Endothelial cell of umbilical vein (primary cell): ENCODE measurements at regions not wholly inside any gene's neighbourhood (a gene's known extent, or its start where the extent isn't known, plus 50 kb on each side); places are given as distances from the start of the nearest gene placed in this dataset.

Experiments used
- BruUV-seq: library from RNA; stranded (reverse); fragments of 400-500 nt; replicated peaks from 2 replicates; lab custom pipeline; 2021; lab: Mats Ljungman, UMichigan
- CTCF ChIA-PET: fragments of 300-600, 350-600 bp; sonication (Branson Sonifier 250); formaldehyde crosslinking; loops from one replicate; lab custom pipeline; 2021; ENCODE audit warnings: antibody characterized with exemption, inconsistent platforms; lab: Charles Lee
- POLR2A ChIA-PET: fragments of 300-600, 350-600 bp; sonication (Branson Sonifier 250); formaldehyde crosslinking; loops from one replicate; lab custom pipeline; 2021; ENCODE audit warnings: antibody characterized with exemption, inconsistent platforms; lab: Charles Lee
- DNase-seq: peaks from one replicate; pipeline ENCODE4 v3.0.0-alpha.2; 2011; ENCODE audit warnings: low read depth, low spot score
- FAIRE-seq: peaks from 2 replicates; lab custom pipeline; 2011; peaks lifted over from hg19 to GRCh38; lab: Jason Lieb, UNC
- H2AFZ ChIP-seq: 2 replicates; pipeline ENCODE4 v1.6.0; 2012; ENCODE audit warnings: low read depth, low read length, control low read depth, inconsistent platforms
- H3K27ac ChIP-seq: 2 replicates; pipeline ENCODE4 v1.5.1; 2011; ENCODE audit warnings: low read depth, mild to moderate bottlenecking, control low read depth, low read length, moderate library complexity; ENCODE audit not compliant: insufficient read depth
- H3K27me3 ChIP-seq, 2 experiments: 2 replicates each; pipeline versions ENCODE4 v1.6.0 to v1.6.1; 2011; ENCODE audit warnings: low read length in 2 of 2, mixed read lengths in 1 of 2; ENCODE audit not compliant: control insufficient read depth in 2 of 2, insufficient read depth in 2 of 2
- H3K36me3 ChIP-seq, 2 experiments: 2 replicates in 1 of 2; 3 replicates in 1 of 2; pipeline ENCODE4 v1.5.1; 2011; ENCODE audit warnings: low read length in 2 of 2, mild to moderate bottlenecking in 1 of 2, moderate library complexity in 1 of 2; ENCODE audit not compliant: control insufficient read depth in 2 of 2, insufficient read depth in 2 of 2; ENCODE audit errors: extremely low read depth in 1 of 2
- H3K4me1 ChIP-seq: 3 replicates; pipeline ENCODE4 v1.5.1; 2011; ENCODE audit warnings: mild to moderate bottlenecking, low read length; ENCODE audit not compliant: control insufficient read depth, insufficient read depth; ENCODE audit errors: extremely low read depth
- H3K4me2 ChIP-seq: 2 replicates; pipeline ENCODE4 v1.6.1; 2011; ENCODE audit warnings: low read length, control low read depth, mixed read lengths; ENCODE audit not compliant: insufficient read depth
- H3K4me3 ChIP-seq, 3 experiments: fragments of 200-600 bp in 1 of 3; sonication (generic), shearing (Covaris generic) in 1 of 3; replicated peaks in 1 of 3; 2 replicates each; pipeline ENCODE4 v1.5.1; 2011 to 2016; ENCODE audit warnings: control low read depth in 3 of 3, low read length in 3 of 3, mild to moderate bottlenecking in 2 of 3, inconsistent platforms in 1 of 3, low read depth in 1 of 3, moderate library complexity in 1 of 3; ENCODE audit not compliant: insufficient read depth in 1 of 3
- H3K79me2 ChIP-seq: 2 replicates; pipeline ENCODE4 v1.6.0; 2012; ENCODE audit warnings: low read length, inconsistent platforms; ENCODE audit not compliant: control insufficient read depth, insufficient read depth
- H3K9ac ChIP-seq: replicated peaks from 2 replicates; pipeline ENCODE3; 2011; ENCODE audit warnings: low read length, control low read depth; ENCODE audit not compliant: insufficient read depth; ENCODE audit errors: extremely low read depth
- H3K9me1 ChIP-seq: replicated peaks from 3 replicates; pipeline ENCODE4 v1.6.0; 2011; ENCODE audit warnings: mild to moderate bottlenecking, low read length; ENCODE audit not compliant: control insufficient read depth, insufficient read depth; ENCODE audit errors: extremely low read depth
- H3K9me3 ChIP-seq: replicated peaks from 2 replicates; pipeline ENCODE4 v1.5.1; 2012; ENCODE audit warnings: low read length, inconsistent platforms; ENCODE audit not compliant: control insufficient read depth, insufficient read depth
- H4K20me1 ChIP-seq: replicated peaks from 2 replicates; pipeline ENCODE3; 2011; ENCODE audit warnings: mild to moderate bottlenecking, low read length; ENCODE audit not compliant: control insufficient read depth, insufficient read depth; ENCODE audit errors: extremely low read depth
- CTCF ChIP-seq, 2 donors: IDR thresholded peaks; 1 replicate in 1 of 2; 2 replicates in 1 of 2; pipeline ENCODE4 v1.5.1; 2011; ENCODE audit warnings: low read length in 2 of 2, mild to moderate bottlenecking in 2 of 2, moderate library complexity in 2 of 2, control low read depth in 1 of 2, inconsistent platforms in 1 of 2, low read depth in 1 of 2; ENCODE audit not compliant: insufficient read depth in 1 of 2; ENCODE audit errors: extremely low read depth in 1 of 2
- EZH2 ChIP-seq: IDR thresholded peaks from 2 replicates; pipeline ENCODE4 v1.6.1; 2012; ENCODE audit warnings: borderline replicate concordance, low read depth, mild to moderate bottlenecking, moderate library complexity, low read length, inconsistent platforms; ENCODE audit not compliant: severe bottlenecking
- FOS ChIP-seq: IDR thresholded peaks from 2 replicates; pipeline ENCODE4 v1.6.1; 2011; ENCODE audit warnings: mild to moderate bottlenecking, low read length, moderate library complexity, borderline replicate concordance; ENCODE audit not compliant: insufficient read depth
- GATA2 ChIP-seq: IDR thresholded peaks from 2 replicates; pipeline ENCODE4 v1.7.0; 2011; ENCODE audit warnings: low read depth, mild to moderate bottlenecking, moderate library complexity, mixed read lengths, low read length; ENCODE audit not compliant: insufficient read length, insufficient read depth
- JUN ChIP-seq: IDR thresholded peaks from 2 replicates; pipeline ENCODE4 v1.6.1; 2011; ENCODE audit warnings: borderline replicate concordance, low read depth; ENCODE audit not compliant: insufficient read length, insufficient read depth
- MYC ChIP-seq: IDR thresholded peaks from one replicate; pipeline ENCODE4 v1.6.1; 2011; ENCODE audit warnings: mild to moderate bottlenecking, low read depth, low read length
- POLR2A ChIP-seq: IDR thresholded peaks from 2 replicates; pipeline ENCODE4 v1.6.1; 2012; ENCODE audit warnings: low read depth, mild to moderate bottlenecking, control low read depth, low read length
- POLR2AphosphoS5 ChIP-seq: IDR thresholded peaks from 2 replicates; pipeline ENCODE4 v1.6.1; 2012; ENCODE audit warnings: low read depth, mild to moderate bottlenecking, control low read depth, low read length, moderate library complexity; ENCODE audit not compliant: insufficient read depth
- dilution Hi-C: fragments of 300-500 bp; cut with MboI; formaldehyde crosslinking; loops from one replicate; pipeline ENCODE4 v1.15.0; 2019; ENCODE audit warnings: low sequenced_read_pairs; ENCODE audit not compliant: extremely low pct_ligation_motif_present
- intact Hi-C: fragments of 100-400 bp; cut with micrococcal nuclease; formaldehyde crosslinking; loops from one replicate; pipeline ENCODE4 v1.10.0; 2022
- TF ChIP-seq, protein P1 (sequence below): IDR thresholded peaks from 2 replicates; pipeline ENCODE4 v1.6.1; 2011; ENCODE audit not compliant: insufficient read depth, insufficient read length

DNA sequence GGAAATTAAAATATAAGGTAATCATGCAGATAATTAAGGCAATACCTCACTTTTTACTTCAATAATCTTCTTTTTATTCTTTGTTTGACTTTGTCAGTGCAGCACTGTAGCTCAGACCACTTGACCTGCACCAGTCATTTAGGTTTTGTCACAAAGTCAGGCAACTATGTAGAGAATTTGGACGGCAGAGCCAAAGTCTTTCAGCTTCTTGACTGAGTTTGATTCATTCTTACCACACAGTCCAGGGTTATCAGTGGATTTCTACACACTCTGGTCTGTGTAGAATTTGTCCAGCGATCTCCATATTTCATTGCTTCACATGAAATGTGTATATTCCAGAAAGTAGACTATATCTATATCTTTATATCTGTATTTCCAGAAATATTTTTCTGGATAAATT is 107.3 kb downstream of the TFAP2B start:
- Histone ChIP-seq H3K9ac (no peak overlapping the region), H3K36me3 (no peaks in the 10 kb centered on the region), H4K20me1 (no peaks in the 10 kb centered on the region), H3K27me3 (no peaks in the 10 kb centered on the region), H3K79me2 (no peaks in the 10 kb centered on the region), H3K4me2 (no peak overlapping the region), H3K4me3 (no peak overlapping the region), H3K27ac (no peak overlapping the region), H3K9me3 (no peaks in the 10 kb centered on the region), H2AFZ (no peak overlapping the region), H3K9me1 (no peaks in the 10 kb centered on the region), H3K4me1 (peaks cover 7% of the 10 kb centered on the region)
- CTCF ChIA-PET: no interaction called here
- POLR2A ChIA-PET: no interaction called here
- TF ChIP-seq JUN (no peak), CTCF (IDR thresholded peaks at IDR 0.05; ENCODE audit: extremely low read depth in 1 of 2, insufficient read depth in 1 of 2, low read depth in 1 of 2, low read length in 2 of 2) (no peak), MYC (no peak), FOS (no peak), EZH2 (no peak), POLR2A (no peak), GATA2 (no peak), POLR2AphosphoS5 (no peak)
- TF ChIP-seq, protein P1, sequence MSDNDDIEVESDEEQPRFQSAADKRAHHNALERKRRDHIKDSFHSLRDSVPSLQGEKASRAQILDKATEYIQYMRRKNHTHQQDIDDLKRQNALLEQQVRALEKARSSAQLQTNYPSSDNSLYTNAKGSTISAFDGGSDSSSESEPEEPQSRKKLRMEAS: no peak
- intact Hi-C loops: no loop called here
- FAIRE-seq: no peak
- BruUV-seq: no TSS peak
- no peak for DNase-seq
- dilution Hi-C loops: no loop called here
